Thoracic aorta (tissue), 2 donors: ENCODE measurements at regions not wholly inside any gene's neighbourhood (a gene's known extent, or its start where the extent isn't known, plus 50 kb on each side); places are given as distances from the start of the nearest gene placed in this dataset.

Experiments
- ATAC-seq: fragments of 150-250 bp; one replicate; pipeline ENCODE4 v1.8.0; 2017; ENCODE audit warnings: low read depth; ENCODE audit not compliant: insufficient number of reproducible peaks, low FRiP score
- DNase-seq: peaks from one replicate; pipeline ENCODE4 v3.0.0-alpha.2; 2020; ENCODE audit warnings: low spot score
- H3K27ac ChIP-seq, 2 donors: fragments of 200-600 bp; sonication (generic); 1 replicate in 1 of 2; 2 replicates in 1 of 2; pipeline ENCODE4 v1.5.1; 2016; ENCODE audit warnings: mild to moderate bottlenecking in 2 of 2, moderate library complexity in 2 of 2
- H3K27me3 ChIP-seq: fragments of 200-600 bp; sonication (generic); replicated peaks from 2 replicates; pipeline ENCODE4 v1.6.0; 2016; ENCODE audit warnings: mild to moderate bottlenecking; ENCODE audit not compliant: insufficient read depth
- H3K36me3 ChIP-seq: fragments of 200-600 bp; sonication (generic); one replicate; pipeline ENCODE4 v1.5.1; 2016
- H3K4me1 ChIP-seq, 2 donors: fragments of 200-600 bp; sonication (generic); 1 replicate in 1 of 2; 2 replicates in 1 of 2; pipeline versions ENCODE4 v1.5.1 to v1.6.0; 2016; ENCODE audit warnings: low read depth in 2 of 2, mild to moderate bottlenecking in 1 of 2; ENCODE audit not compliant: control insufficient read depth in 1 of 2
- H3K4me3 ChIP-seq: fragments of 200-600 bp; sonication (generic); 2 replicates; pipeline ENCODE4 v1.5.1; 2016; ENCODE audit warnings: mild to moderate bottlenecking
- H3K9me3 ChIP-seq: fragments of 200-600 bp; sonication (generic); 2 replicates; pipeline ENCODE4 v1.5.1; 2016
- CTCF ChIP-seq: fragments of 200-600 bp; sonication (generic); IDR thresholded peaks from one replicate; pipeline ENCODE4 v1.5.1; 2019; ENCODE audit warnings: antibody characterized with exemption

- Histone ChIP-seq H3K27ac (no peak overlapping the region), H3K9me3 (no peaks in the 10 kb centered on the region), H3K4me1 (no peaks in the 10 kb centered on the region), H3K36me3 (no peaks in the 10 kb centered on the region), H3K4me3 (no peak overlapping the region), H3K27me3 (no peaks in the 10 kb centered on the region)
- ATAC-seq (no peak), DNase-seq (no peak)
- no peak for TF ChIP-seq CTCF
These were observed 146.8 kb downstream of the ZBTB18 start for GRCh38 chr1:244197851-244198375.

- Histone ChIP-seq H3K9me3 (no peaks in the 10 kb centered on the region), H3K4me3 (no peak overlapping the region), H3K27ac (no peak overlapping the region), H3K36me3 (no peaks in the 10 kb centered on the region), H3K27me3 (no peaks in the 10 kb centered on the region), H3K4me1 (no peaks in the 10 kb centered on the region)
- DNase-seq: no peak
- ATAC-seq: no peak
- TF ChIP-seq CTCF: no peak
These were observed 148.8 kb downstream of the ZBTB18 start for GRCh38 chr1:244199902-244200301.

GRCh38 chr1:244200596-244200995 is 149.5 kb downstream of the ZBTB18 start:
- Histone ChIP-seq H3K4me1 (no peaks in the 10 kb centered on the region), H3K9me3 (no peaks in the 10 kb centered on the region), H3K4me3 (no peak overlapping the region), H3K27me3 (no peaks in the 10 kb centered on the region), H3K36me3 (no peaks in the 10 kb centered on the region), H3K27ac (no peak overlapping the region)
- DNase-seq (no peak), ATAC-seq (no peak)
- no peak for TF ChIP-seq CTCF

GRCh38 chr1:244201750-244202149 is 150.7 kb downstream of the ZBTB18 start:
- no peak for TF ChIP-seq CTCF
- ATAC-seq: no peak
- H3K9me3 ChIP-seq: no peaks in the 10 kb centered on the region

GRCh38 chr1:244204004-244204403 is 152.9 kb downstream of the ZBTB18 start:
- no peak for ATAC-seq
- H3K4me3 ChIP-seq: no peak overlapping the region
- H3K9me3 ChIP-seq: no peaks in the 10 kb centered on the region
- H3K27ac ChIP-seq: no peak overlapping the region
- no peak for DNase-seq
- no peaks in the 10 kb centered on the region for H3K36me3 ChIP-seq
- no peaks in the 10 kb centered on the region for H3K27me3 ChIP-seq
- H3K4me1 ChIP-seq: peaks cover 0 to 3% of the 10 kb centered on the region in 2 donors
- no peak for TF ChIP-seq CTCF

More at GRCh38 chr1:244201750-244202149, 150.7 kb downstream of the ZBTB18 start:
- no peaks in the 10 kb centered on the region for H3K4me1 ChIP-seq
- no peak overlapping the region for H3K4me3 ChIP-seq
- no peaks in the 10 kb centered on the region for H3K27me3 ChIP-seq
- no peak for DNase-seq
- H3K27ac ChIP-seq: no peak overlapping the region
- no peaks in the 10 kb centered on the region for H3K36me3 ChIP-seq
